ENCODE measurements at regions not wholly inside any gene's neighbourhood (a gene's known extent, or its start where the extent isn't known, plus 50 kb on each side); places are given as distances from the start of the nearest gene placed in this dataset.

DNA sequence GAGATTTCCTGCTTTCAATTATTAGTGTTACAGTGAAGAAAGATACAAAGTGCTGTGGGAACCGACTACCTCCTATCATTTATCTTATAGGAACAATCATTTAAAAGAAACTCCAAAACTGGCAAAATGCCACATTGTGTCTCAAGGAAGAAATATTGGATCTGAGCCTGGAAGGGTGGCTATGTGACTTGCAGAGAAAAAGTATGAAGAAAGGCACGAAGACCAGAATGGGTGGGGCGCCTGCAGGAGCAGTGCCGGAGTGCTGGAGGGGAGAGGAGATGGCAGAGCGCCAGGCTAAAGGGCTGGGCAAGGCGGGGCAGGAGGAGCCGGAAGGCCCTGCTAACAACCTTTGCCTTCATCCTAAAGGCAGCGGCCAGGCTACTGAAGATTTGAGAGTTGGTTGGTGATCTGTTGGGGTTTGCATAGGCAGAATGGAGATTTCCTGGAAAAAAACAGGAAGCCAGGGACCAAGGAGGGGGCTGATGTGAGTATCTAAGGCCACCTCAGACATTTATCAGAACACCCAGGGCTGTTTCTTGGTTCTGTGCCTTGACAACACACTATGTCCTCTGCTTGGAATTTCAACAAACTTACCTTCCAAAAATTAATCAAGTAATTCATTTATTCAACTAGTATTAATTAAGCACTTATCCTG, 125.6 kb downstream of the MAFB start:
- H3K4me1 ChIP-seq (replicated peaks; ENCODE audit: insufficient read depth): peaks cover 39% of the 10 kb centered on the region
- H3K27me3 ChIP-seq (ENCODE audit: insufficient read depth, low read depth): no peaks in the 10 kb centered on the region
- 0 out of 2 replicates have a peak overlapping the region, but pooled peaks have one; percentile 16 for H3K4me2 ChIP-seq
- ChIA-PET POLR2A (ENCODE audit: unreplicated experiment) (no interaction called here), CTCF (no interaction called here)
- intact Hi-C loops (cut with micrococcal nuclease; ENCODE audit: unreplicated experiment): no loop called here
- H3K79me2 ChIP-seq (ENCODE audit: low read depth): no peaks in the 10 kb centered on the region
- TF ChIP-seq EZH2 (IDR thresholded peaks at IDR 0.05; ENCODE audit: low read depth): no peak
- TF ChIP-seq, protein P1, sequence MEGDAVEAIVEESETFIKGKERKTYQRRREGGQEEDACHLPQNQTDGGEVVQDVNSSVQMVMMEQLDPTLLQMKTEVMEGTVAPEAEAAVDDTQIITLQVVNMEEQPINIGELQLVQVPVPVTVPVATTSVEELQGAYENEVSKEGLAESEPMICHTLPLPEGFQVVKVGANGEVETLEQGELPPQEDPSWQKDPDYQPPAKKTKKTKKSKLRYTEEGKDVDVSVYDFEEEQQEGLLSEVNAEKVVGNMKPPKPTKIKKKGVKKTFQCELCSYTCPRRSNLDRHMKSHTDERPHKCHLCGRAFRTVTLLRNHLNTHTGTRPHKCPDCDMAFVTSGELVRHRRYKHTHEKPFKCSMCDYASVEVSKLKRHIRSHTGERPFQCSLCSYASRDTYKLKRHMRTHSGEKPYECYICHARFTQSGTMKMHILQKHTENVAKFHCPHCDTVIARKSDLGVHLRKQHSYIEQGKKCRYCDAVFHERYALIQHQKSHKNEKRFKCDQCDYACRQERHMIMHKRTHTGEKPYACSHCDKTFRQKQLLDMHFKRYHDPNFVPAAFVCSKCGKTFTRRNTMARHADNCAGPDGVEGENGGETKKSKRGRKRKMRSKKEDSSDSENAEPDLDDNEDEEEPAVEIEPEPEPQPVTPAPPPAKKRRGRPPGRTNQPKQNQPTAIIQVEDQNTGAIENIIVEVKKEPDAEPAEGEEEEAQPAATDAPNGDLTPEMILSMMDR (conservative IDR thresholded peaks at IDR 0.05): no peak
- DNase-seq: peak; percentile 53 to 78
- H3K27ac ChIP-seq: peak overlapping the region; percentile 64
- no peaks in the 10 kb centered on the region for H3K36me3 ChIP-seq (ENCODE audit: low read depth)
- H3F3A ChIP-seq (ENCODE audit: insufficient read depth, low read depth): peaks cover 7% of the 10 kb centered on the region; the same call in 1 of the 2 replicates
- H4K20me1 ChIP-seq (ENCODE audit: insufficient read depth): no peaks in the 10 kb centered on the region
- H2AFZ ChIP-seq: no peak overlapping the region
- H3K9me3 ChIP-seq (ENCODE audit: insufficient read depth, low read depth): no peaks in the 10 kb centered on the region
- no peaks in the 10 kb centered on the region for H3K9me2 ChIP-seq (ENCODE audit: insufficient read depth)
- BruUV-seq (replicated peaks): no TSS peak
- H3K4me3 ChIP-seq: no peak overlapping the region

DNA sequence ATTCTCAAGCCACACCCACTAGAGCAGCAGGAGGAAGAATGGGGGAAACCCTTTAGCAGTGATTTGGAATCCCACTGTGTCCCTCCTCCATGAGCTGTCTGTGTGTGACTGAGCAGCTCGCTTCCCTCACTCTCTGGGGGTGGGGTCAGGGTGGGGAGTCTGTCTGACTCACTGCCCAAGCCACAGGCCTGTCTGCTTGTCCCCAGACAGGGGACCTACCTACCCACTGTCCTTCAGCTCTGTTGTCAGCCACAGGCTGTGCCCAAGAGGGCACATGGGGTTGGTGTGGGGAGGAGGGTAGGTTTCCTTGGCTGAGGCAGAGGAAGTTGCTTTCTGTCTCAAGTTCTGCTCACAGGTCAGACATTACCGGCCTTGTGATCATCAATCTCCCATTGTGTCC, 127.0 kb downstream of the MAFB start:
- peak overlapping the region; percentile 64 for H3K27ac ChIP-seq
- H4K20me1 ChIP-seq (ENCODE audit: insufficient read depth): no peaks in the 10 kb centered on the region
- ChIA-PET POLR2A (ENCODE audit: unreplicated experiment) (interaction anchor here (0.6 kb wide), 1 partner anchor 1440 kb away, joined by 3 read pairs; no protein-coding TSS in a partner anchor), CTCF (no interaction called here)
- no peaks in the 10 kb centered on the region for H3K79me2 ChIP-seq (ENCODE audit: low read depth)
- peaks cover 7% of the 10 kb centered on the region; the same call in 1 of the 2 replicates for H3F3A ChIP-seq (ENCODE audit: insufficient read depth, low read depth)
- BruUV-seq (replicated peaks): no TSS peak
- H3K9me2 ChIP-seq (ENCODE audit: insufficient read depth): no peaks in the 10 kb centered on the region
- peaks cover 39% of the 10 kb centered on the region for H3K4me1 ChIP-seq (replicated peaks; ENCODE audit: insufficient read depth)
- no peak overlapping the region for H2AFZ ChIP-seq
- H3K9me3 ChIP-seq (ENCODE audit: insufficient read depth, low read depth): no peaks in the 10 kb centered on the region
- no peak overlapping the region for H3K4me3 ChIP-seq
- no peaks in the 10 kb centered on the region for H3K36me3 ChIP-seq (ENCODE audit: low read depth)
- H3K27me3 ChIP-seq (ENCODE audit: insufficient read depth, low read depth): no peaks in the 10 kb centered on the region; the same call in 1 of the 2 replicates
- TF ChIP-seq, protein P1 (conservative IDR thresholded peaks at IDR 0.05): no peak
- TF ChIP-seq EZH2 (IDR thresholded peaks at IDR 0.05; ENCODE audit: low read depth): no peak
- H3K4me2 ChIP-seq: 0 out of 2 replicates have a peak overlapping the region, but pooled peaks have one; percentile 9
- intact Hi-C loops (cut with micrococcal nuclease; ENCODE audit: unreplicated experiment): no loop called here
- DNase-seq: peak; percentile 13 to 63

DNA sequence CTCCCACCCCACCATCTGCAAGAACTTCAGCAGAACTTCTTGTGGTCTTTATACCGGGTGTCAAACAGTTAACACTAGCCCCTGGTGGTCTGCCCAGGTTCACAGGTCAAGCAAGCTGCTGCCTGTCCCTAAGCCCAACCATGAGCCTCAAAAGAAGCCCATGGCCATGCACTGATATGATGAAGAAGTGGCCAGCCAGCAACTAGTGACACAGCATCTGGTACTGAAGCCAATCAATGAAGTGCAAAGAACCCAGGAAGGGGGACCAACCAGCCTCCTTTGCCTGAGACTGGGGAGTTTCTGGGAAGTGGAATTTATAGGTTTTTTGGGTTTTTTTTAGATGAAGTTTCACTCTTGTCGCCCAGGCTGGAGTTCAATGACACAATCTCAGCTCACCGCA, 127.8 kb downstream of the MAFB start:
- intact Hi-C loops (cut with micrococcal nuclease; ENCODE audit: unreplicated experiment): no loop called here
- H3K27me3 ChIP-seq (ENCODE audit: insufficient read depth, low read depth): no peaks in the 10 kb centered on the region; the same call in 1 of the 2 replicates
- CTCF ChIA-PET: no interaction called here

More for the DNA sequence above, 127.8 kb downstream of the MAFB start:
- H3K4me3 ChIP-seq: no peak overlapping the region
- H3K27ac ChIP-seq: no peak overlapping the region
- H3F3A ChIP-seq (ENCODE audit: insufficient read depth, low read depth): peaks cover 7% of the 10 kb centered on the region; the same call in 1 of the 2 replicates
- H3K4me1 ChIP-seq (replicated peaks; ENCODE audit: insufficient read depth): peaks cover 39% of the 10 kb centered on the region
- no peaks in the 10 kb centered on the region for H4K20me1 ChIP-seq (ENCODE audit: insufficient read depth)
- BruUV-seq (replicated peaks): no TSS peak
- POLR2A ChIA-PET (ENCODE audit: unreplicated experiment): no interaction called here
- no peaks in the 10 kb centered on the region for H3K9me3 ChIP-seq (ENCODE audit: insufficient read depth, low read depth)
- H3K9me2 ChIP-seq (ENCODE audit: insufficient read depth): no peaks in the 10 kb centered on the region
- H2AFZ ChIP-seq: no peak overlapping the region
- no peaks in the 10 kb centered on the region for H3K36me3 ChIP-seq (ENCODE audit: low read depth)
- H3K79me2 ChIP-seq (ENCODE audit: low read depth): no peaks in the 10 kb centered on the region
- DNase-seq: no peak
- H3K4me2 ChIP-seq: no peak overlapping the region
- TF ChIP-seq, protein P1 (conservative IDR thresholded peaks at IDR 0.05): no peak
- no peak for TF ChIP-seq EZH2 (IDR thresholded peaks at IDR 0.05; ENCODE audit: low read depth)
